ENCODE measurements at regions not wholly inside any gene's neighbourhood (a gene's known extent, or its start where the extent isn't known, plus 50 kb on each side); places are given as distances from the start of the nearest gene placed in this dataset.

- H3K9me2 ChIP-seq (replicated peaks; ENCODE audit: low read length), result no peaks in the 10 kb centered on the region
- H2AFZ ChIP-seq (ENCODE audit: low read length), result no peak overlapping the region
- ChIA-PET CTCF (no interaction called here), POLR2A (ENCODE audit: unreplicated experiment) (no interaction called here)
- no peaks in the 10 kb centered on the region for H3K36me3 ChIP-seq (ENCODE audit: low read depth, low read length)
- no peaks in the 10 kb centered on the region for H4K20me1 ChIP-seq (ENCODE audit: low read length)
- H3K27ac ChIP-seq (ENCODE audit: low read length), result no peak overlapping the region
- no peaks in the 10 kb centered on the region for H3K9me3 ChIP-seq (ENCODE audit: low read length)
- TF ChIP-seq, protein P1, sequence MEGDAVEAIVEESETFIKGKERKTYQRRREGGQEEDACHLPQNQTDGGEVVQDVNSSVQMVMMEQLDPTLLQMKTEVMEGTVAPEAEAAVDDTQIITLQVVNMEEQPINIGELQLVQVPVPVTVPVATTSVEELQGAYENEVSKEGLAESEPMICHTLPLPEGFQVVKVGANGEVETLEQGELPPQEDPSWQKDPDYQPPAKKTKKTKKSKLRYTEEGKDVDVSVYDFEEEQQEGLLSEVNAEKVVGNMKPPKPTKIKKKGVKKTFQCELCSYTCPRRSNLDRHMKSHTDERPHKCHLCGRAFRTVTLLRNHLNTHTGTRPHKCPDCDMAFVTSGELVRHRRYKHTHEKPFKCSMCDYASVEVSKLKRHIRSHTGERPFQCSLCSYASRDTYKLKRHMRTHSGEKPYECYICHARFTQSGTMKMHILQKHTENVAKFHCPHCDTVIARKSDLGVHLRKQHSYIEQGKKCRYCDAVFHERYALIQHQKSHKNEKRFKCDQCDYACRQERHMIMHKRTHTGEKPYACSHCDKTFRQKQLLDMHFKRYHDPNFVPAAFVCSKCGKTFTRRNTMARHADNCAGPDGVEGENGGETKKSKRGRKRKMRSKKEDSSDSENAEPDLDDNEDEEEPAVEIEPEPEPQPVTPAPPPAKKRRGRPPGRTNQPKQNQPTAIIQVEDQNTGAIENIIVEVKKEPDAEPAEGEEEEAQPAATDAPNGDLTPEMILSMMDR (conservative IDR thresholded peaks at IDR 0.05; ENCODE audit: low read depth, low read length), result no peak
- no peak for TF ChIP-seq EZH2 (IDR thresholded peaks at IDR 0.05; ENCODE audit: low read length, unreplicated experiment)
- TF ChIP-seq EZH2phosphoT487 (IDR thresholded peaks at IDR 0.05; ENCODE audit: borderline replicate concordance, low read length), result no peak
- H3K27me3 ChIP-seq (ENCODE audit: low read length), result no peaks in the 10 kb centered on the region
- H3K4me2 ChIP-seq (ENCODE audit: low read length), result no peak overlapping the region
- no peak overlapping the region for H3K4me3 ChIP-seq (ENCODE audit: low read length)
- no peaks in the 10 kb centered on the region for H3K4me1 ChIP-seq (ENCODE audit: insufficient read depth, low read length)
- H3K9ac ChIP-seq (ENCODE audit: low read length), result no peak overlapping the region
- H3F3A ChIP-seq (ENCODE audit: low read length, unreplicated experiment), result no peaks in the 10 kb centered on the region
- no peaks in the 10 kb centered on the region for H3K79me2 ChIP-seq (ENCODE audit: low read length)
- DNase-seq (no peak), ATAC-seq (no peak)
- intact Hi-C loops (cut with micrococcal nuclease), result no loop called here
- no TSS peak for BruUV-seq (replicated peaks)
Observed at GRCh38 chr6:104159045-104159618, 700.6 kb downstream of the HACE1 start.

DNA sequence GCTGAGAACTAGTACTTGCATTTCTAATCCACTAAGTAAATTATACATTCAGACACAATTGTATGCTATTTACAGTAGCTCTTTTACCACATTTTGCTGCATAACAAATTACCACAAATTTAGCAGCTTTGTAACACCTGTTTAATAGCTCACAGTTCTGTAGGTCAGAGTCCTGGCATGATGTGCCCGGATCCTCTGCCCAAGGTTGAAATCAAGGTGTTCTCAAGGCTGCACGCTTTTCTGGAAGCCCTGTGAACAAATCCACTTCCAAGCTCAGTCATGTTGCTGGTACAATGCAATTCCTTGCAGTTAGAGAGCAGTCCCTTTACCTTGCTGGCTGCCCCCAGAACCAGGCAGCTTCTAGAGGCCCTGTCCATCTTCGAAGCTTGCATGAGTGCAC, 716.0 kb downstream of the HACE1 start:
- Histone ChIP-seq H3K27ac (ENCODE audit: low read length) (no peak overlapping the region), H3K36me3 (ENCODE audit: low read depth, low read length) (no peaks in the 10 kb centered on the region), H3K79me2 (ENCODE audit: low read length) (no peaks in the 10 kb centered on the region), H3K9me3 (ENCODE audit: low read length) (no peaks in the 10 kb centered on the region), H4K20me1 (ENCODE audit: low read length) (no peaks in the 10 kb centered on the region), H2AFZ (ENCODE audit: low read length) (no peak overlapping the region), H3K4me1 (ENCODE audit: insufficient read depth, low read length) (no peaks in the 10 kb centered on the region), H3K4me3 (ENCODE audit: low read length) (no peak overlapping the region), H3K9me2 (replicated peaks; ENCODE audit: low read length) (no peaks in the 10 kb centered on the region), H3F3A (ENCODE audit: low read length, unreplicated experiment) (no peaks in the 10 kb centered on the region), H3K9ac (ENCODE audit: low read length) (no peak overlapping the region), H3K27me3 (ENCODE audit: low read length) (no peaks in the 10 kb centered on the region), H3K4me2 (ENCODE audit: low read length) (no peak overlapping the region)
- no peak for TF ChIP-seq EZH2phosphoT487 (IDR thresholded peaks at IDR 0.05; ENCODE audit: borderline replicate concordance, low read length)
- TF ChIP-seq, protein P1 (conservative IDR thresholded peaks at IDR 0.05; ENCODE audit: low read depth, low read length), result no peak
- no peak for DNase-seq
- no TSS peak for BruUV-seq (replicated peaks)
- intact Hi-C loops (cut with micrococcal nuclease), result no loop called here
- ChIA-PET CTCF (no interaction called here), POLR2A (ENCODE audit: unreplicated experiment) (no interaction called here)
- ATAC-seq, result no peak

GRCh38 chr6:104134876-104135275, 724.8 kb downstream of the HACE1 start:
- H3K79me2 ChIP-seq (ENCODE audit: low read length), result no peaks in the 10 kb centered on the region
- BruUV-seq (replicated peaks), result no TSS peak
- CTCF ChIA-PET, result no interaction called here
- H2AFZ ChIP-seq (ENCODE audit: low read length), result no peak overlapping the region
- no peak for TF ChIP-seq EZH2phosphoT487 (IDR thresholded peaks at IDR 0.05; ENCODE audit: borderline replicate concordance, low read length)
- no peak for TF ChIP-seq EZH2 (IDR thresholded peaks at IDR 0.05; ENCODE audit: low read length, unreplicated experiment)
- TF ChIP-seq, protein P1 (conservative IDR thresholded peaks at IDR 0.05; ENCODE audit: low read depth, low read length), result no peak
- H3K4me2 ChIP-seq (ENCODE audit: low read length), result no peak overlapping the region
- intact Hi-C loops (cut with micrococcal nuclease), result no loop called here
- ATAC-seq, result no peak
- no peak overlapping the region for H3K27ac ChIP-seq (ENCODE audit: low read length)
- no peaks in the 10 kb centered on the region for H3K36me3 ChIP-seq (ENCODE audit: low read depth, low read length)
- H3F3A ChIP-seq (ENCODE audit: low read length, unreplicated experiment), result no peaks in the 10 kb centered on the region
- H4K20me1 ChIP-seq (ENCODE audit: low read length), result no peaks in the 10 kb centered on the region
- H3K9ac ChIP-seq (ENCODE audit: low read length), result no peak overlapping the region
- DNase-seq, result no peak
- H3K9me2 ChIP-seq (replicated peaks; ENCODE audit: low read length), result no peaks in the 10 kb centered on the region
- POLR2A ChIA-PET (ENCODE audit: unreplicated experiment), result no interaction called here
- no peak overlapping the region for H3K4me3 ChIP-seq (ENCODE audit: low read length)
- H3K4me1 ChIP-seq (ENCODE audit: insufficient read depth, low read length), result no peaks in the 10 kb centered on the region
- no peaks in the 10 kb centered on the region for H3K27me3 ChIP-seq (ENCODE audit: low read length)
- H3K9me3 ChIP-seq (ENCODE audit: low read length), result no peaks in the 10 kb centered on the region

Data from PC-3 (cell line).